HG03139 (cell line): ENCODE measurements at regions not wholly inside any gene's neighbourhood (a gene's known extent, or its start where the extent isn't known, plus 50 kb on each side); places are given as distances from the start of the nearest gene placed in this dataset.

Experiments used
- ATAC-seq: cut with Tn5 transposase; IDR thresholded peaks from one replicate; pipeline ENCODE4 v1.9.1; 2021; ENCODE audit not compliant: unreplicated experiment

DNA sequence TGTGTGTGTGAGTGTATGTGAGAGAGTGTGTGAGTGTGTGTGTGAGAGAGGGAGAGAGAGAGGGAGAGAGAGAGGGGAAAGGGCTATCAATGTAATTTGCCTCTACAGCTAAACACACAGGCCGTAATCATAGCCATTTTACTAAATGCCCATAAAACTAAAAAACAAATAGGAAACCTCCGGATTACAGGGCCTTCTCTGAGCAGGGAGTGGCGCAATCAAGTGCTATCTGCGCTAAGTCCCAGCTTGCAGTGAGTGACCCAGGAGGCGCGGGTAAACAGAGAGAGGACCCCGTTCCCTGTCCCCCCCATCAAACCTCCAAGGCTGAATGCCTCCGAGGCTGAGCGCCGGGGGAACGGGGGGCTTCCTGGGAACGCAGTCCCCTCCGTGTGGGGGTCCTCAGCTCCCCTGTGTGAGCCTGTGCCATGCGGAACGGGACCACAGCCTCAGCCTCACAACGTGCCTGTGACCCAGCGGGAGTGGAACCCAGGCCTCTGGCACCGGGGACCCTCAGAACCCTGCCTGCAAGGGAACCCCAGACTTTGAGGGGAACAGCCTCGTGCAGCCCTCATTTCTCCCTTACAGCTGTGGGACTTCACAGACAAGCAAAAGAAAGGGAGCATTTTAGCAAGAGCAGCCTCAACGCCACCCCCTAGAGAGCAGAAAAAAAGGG lies 54.7 kb upstream of the ID2 start:
- no peak for ATAC-seq

DNA sequence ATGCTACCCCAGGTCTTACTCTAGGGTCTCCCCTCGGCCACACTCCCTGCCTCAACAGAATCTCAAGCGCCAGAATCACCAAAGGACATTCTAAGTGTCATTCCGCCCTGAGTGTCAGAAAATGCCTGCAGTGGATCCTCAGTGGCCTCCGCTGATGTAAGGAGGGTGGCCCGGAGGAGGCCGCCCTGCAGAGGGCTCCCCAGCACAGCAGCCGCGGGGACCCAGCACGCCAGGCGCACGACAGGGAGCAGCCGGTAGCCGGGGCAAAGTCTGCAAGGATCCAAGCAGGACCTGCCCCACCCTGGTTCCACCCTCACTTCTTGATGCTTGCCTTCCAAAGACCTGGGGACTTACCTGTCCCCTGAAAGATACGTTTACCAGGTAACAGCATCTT lies 54.2 kb upstream of the ID2 start:
- no peak for ATAC-seq

DNA sequence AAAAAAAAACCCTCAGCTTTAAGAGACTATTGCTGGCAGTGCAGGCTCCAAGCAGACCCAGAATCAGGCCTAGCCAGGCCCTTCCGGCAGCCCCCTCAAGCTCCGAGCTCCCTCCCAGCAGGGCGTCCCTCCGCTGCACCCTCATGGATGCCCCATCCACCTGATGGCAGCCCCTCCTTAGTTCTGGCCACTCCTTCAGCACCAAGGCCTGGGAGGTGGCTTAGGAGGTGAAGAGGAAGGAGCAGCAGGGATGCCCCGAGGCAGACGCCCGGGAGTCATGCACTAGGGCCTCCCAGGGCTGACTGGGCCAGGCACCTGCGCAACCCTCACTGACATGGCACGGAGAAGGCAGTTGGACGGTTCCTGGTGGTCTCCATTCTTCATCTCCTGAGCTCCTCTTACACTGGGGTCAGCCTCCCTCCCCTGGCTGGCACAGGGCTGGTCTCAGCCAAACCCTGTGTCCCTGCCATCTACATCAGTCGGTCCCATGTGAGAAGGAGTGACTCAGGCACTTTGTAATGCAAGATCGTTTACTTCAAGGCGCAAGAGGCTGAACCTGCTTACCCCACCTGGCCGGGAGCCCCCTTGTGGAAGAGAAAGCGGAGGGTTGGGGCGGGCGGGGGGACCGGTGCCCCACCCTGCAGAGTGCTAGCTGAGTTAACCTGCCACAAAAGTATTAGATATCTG lies 53.5 kb upstream of the ID2 start:
- ATAC-seq = no peak

GRCh38 chr2:8628866-8629209 lies 53.0 kb upstream of the ID2 start:
- ATAC-seq = no peak

DNA sequence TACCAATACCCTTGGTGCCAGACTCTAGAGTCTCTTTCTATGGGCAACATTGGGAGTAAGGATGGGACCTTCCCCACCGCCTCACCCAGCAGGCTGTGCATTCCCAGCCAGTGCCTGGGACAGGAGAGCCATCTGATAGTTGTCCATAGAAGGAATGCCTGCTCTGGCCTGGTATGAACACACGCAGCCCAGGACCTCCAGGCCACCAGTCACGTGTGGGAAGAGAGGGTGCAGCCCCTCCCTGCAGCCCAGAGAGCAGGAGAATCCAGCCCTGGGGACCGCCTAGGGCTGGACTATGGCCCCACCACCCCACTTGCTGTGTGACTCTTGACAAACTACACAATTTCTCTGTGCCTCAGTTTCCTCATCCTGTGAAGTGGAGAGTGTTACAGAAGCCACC lies 52.5 kb upstream of the ID2 start:
- ATAC-seq = no peak

DNA sequence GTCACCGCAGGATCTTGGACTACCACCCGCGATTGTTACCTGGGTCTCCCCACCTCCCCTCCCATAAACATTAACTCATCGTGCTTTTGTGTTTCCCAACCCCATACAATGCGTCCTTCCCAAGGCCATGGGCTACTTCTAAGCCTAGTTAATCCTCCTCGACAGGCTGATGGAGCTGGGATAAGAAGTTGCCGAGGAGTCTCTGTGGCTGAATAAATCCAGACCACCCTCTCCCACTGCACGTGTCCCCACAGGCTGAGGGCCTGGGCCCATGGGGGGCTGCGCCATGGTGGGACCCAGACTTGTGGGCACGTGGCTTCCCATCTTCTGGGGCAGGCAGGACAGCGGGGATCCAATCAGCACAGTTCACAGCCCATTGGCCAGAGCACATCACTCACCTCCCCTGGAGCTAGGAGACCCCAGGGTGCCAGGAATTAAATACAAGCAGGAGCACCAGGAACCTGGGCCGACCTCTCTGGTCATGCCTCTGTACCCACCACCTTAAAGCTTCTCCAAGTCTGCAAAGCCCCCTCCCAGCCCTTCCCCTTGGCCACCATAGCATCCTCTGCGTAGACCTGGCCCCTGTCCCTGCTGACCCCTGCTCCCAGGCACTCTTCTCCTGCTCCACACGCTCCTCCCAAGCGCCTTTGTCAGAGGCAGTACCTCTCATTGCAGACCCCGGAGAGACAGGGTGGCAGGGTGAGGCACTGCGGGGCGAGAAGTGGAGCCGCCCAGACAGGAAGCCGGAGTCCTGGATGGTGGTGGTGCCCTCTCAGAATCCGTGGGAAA lies 51.0 kb upstream of the ID2 start:
- ATAC-seq = no peak

DNA sequence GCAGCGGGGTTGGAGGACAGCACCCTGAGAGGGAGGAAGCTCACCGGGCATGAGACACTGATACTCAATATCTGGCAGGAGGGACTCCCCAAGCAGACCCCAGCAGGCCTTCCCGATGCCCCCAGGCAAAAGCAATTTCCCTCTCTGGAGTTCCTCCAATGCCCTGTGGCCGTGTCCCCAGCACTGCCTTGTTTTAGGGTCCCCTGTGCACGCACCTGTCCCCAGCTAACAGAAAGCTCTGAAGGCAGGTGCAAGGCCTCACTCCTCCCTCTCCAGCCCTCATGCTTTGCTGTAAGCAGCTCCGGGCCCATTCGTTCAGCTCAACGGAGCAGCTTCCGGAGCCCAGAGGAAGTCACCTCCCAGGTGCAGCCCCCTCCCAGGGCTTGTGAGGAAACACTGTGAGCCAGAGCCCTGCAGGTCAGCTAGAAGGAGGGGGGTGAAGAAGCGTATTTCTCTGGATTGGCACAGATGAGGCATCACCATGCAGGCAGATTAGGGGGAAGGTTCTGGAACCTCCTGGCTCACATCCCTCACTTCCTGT lies 50.3 kb upstream of the ID2 start:
- ATAC-seq = no peak
